ENCODE measurements at regions not wholly inside any gene's neighbourhood (a gene's known extent, or its start where the extent isn't known, plus 50 kb on each side); places are given as distances from the start of the nearest gene placed in this dataset.

GRCh38 chr1:240019524-240019923 lies 72.2 kb upstream of the FMN2 start:
- no peak for TF ChIP-seq CTCF (IDR thresholded peaks at IDR 0.05; ENCODE audit: insufficient read depth, low read length)
- TF ChIP-seq GABPA (IDR thresholded peaks at IDR 0.05; ENCODE audit: low read depth): no peak
- TF ChIP-seq REST (IDR thresholded peaks at IDR 0.05; ENCODE audit: insufficient replicate concordance, low read depth): no peak
